PC-9 (cell line): ENCODE measurements at regions not wholly inside any gene's neighbourhood (a gene's known extent, or its start where the extent isn't known, plus 50 kb on each side); places are given as distances from the start of the nearest gene placed in this dataset.
"Not testable (repeated sequence)": the region's sequence is repeated elsewhere in the genome, so short reads cannot be mapped to it uniquely, and the experiment has no call there.

ENCODE experiments used
- BruUV-seq: library from RNA; stranded (reverse); fragments of 400-500 nt; replicated peaks from 2 replicates; lab custom pipeline; 2021; lab: Mats Ljungman, UMichigan
- CTCF ChIA-PET: fragments of 300-600 bp; sonication (Branson Sonifier 250); formaldehyde crosslinking; loops from one replicate; lab custom pipeline; 2022; ENCODE audit warnings: antibody characterized with exemption; lab: Charles Lee
- POLR2A ChIA-PET: fragments of 300-600 bp; sonication (Branson Sonifier 250); formaldehyde crosslinking; loops from one replicate; lab custom pipeline; 2022; ENCODE audit warnings: antibody characterized with exemption; ENCODE audit not compliant: unreplicated experiment; lab: Charles Lee
- DNase-seq, 2 experiments: peaks; one replicate each; pipeline versions ENCODE4 v3.0.0 to v3.0.0-alpha.2; 2015 to 2022; ENCODE audit warnings: mixed read lengths in 1 of 2
- H2AFZ ChIP-seq: fragments of 200-600 bp; sonication (generic); 2 replicates; pipeline ENCODE4 v1.8.1; 2017; ENCODE audit warnings: antibody characterized with exemption
- H3F3A ChIP-seq: fragments of 200-600 bp; sonication (generic); 2 replicates; pipeline ENCODE4 v1.8.1; 2017; ENCODE audit warnings: antibody characterized with exemption, mild to moderate bottlenecking, low read depth; ENCODE audit not compliant: insufficient read depth
- H3K27ac ChIP-seq: fragments of 200-600 bp; sonication (generic); 2 replicates; pipeline ENCODE4 v1.6.1; 2016; ENCODE audit warnings: mixed run types
- H3K27me3 ChIP-seq: fragments of 200-600 bp; sonication (generic); 2 replicates; pipeline ENCODE4 v1.6.1; 2016; ENCODE audit warnings: low read depth, mixed run types; ENCODE audit not compliant: insufficient read depth
- H3K36me3 ChIP-seq: fragments of 200-600 bp; sonication (generic); 2 replicates; pipeline ENCODE4 v1.6.1; 2016; ENCODE audit warnings: low read depth, mixed run types
- H3K4me1 ChIP-seq: fragments of 200-600 bp; sonication (generic); replicated peaks from 2 replicates; pipeline ENCODE4 v1.6.1; 2016; ENCODE audit warnings: mixed run types; ENCODE audit not compliant: insufficient read depth
- H3K4me2 ChIP-seq: fragments of 200-600 bp; sonication (generic); 2 replicates; pipeline ENCODE4 v1.6.1; 2017; ENCODE audit warnings: mixed run types
- H3K4me3 ChIP-seq: fragments of 200-600 bp; sonication (generic); 2 replicates; pipeline ENCODE4 v1.6.1; 2016; ENCODE audit warnings: mixed run types
- H3K79me2 ChIP-seq: fragments of 200-600 bp; sonication (generic); 2 replicates; pipeline ENCODE4 v1.6.1; 2017; ENCODE audit warnings: low read depth, mixed run types
- H3K9me2 ChIP-seq: fragments of 200-600 bp; sonication (generic); 2 replicates; pipeline ENCODE4 v1.8.1; 2017; ENCODE audit warnings: mild to moderate bottlenecking; ENCODE audit not compliant: insufficient read depth
- H3K9me3 ChIP-seq: fragments of 200-600 bp; sonication (generic); 2 replicates; pipeline ENCODE4 v1.8.1; 2016; ENCODE audit warnings: low read depth; ENCODE audit not compliant: insufficient read depth
- H4K20me1 ChIP-seq: fragments of 200-600 bp; sonication (generic); 2 replicates; pipeline ENCODE4 v1.8.1; 2017; ENCODE audit not compliant: insufficient read depth
- CTCF ChIP-seq: fragments of 200-600 bp; sonication (generic); conservative IDR thresholded peaks from 2 replicates; pipeline ENCODE4 v1.6.1; 2017; ENCODE audit warnings: mixed run types, antibody characterized with exemption, mild to moderate bottlenecking, moderate library complexity
- EZH2 ChIP-seq: fragments of 200-600 bp; sonication (generic); IDR thresholded peaks from 2 replicates; pipeline ENCODE4 v1.8.0; 2017; ENCODE audit warnings: antibody characterized with exemption, low read depth
- intact Hi-C: fragments of 100-400 bp; cut with micrococcal nuclease; formaldehyde crosslinking; loops from one replicate; pipeline ENCODE4 v1.10.0; 2022; ENCODE audit not compliant: unreplicated experiment

- intact Hi-C loops: no loop called here
- Histone ChIP-seq H2AFZ (no peak overlapping the region), H3K27ac (no peak overlapping the region), H3K27me3 (no peaks in the 10 kb centered on the region), H3K79me2 (no peaks in the 10 kb centered on the region), H3K4me3 (no peak overlapping the region), H3K4me2 (no peak overlapping the region), H3K9me3 (no peaks in the 10 kb centered on the region), H3K9me2 (no peaks in the 10 kb centered on the region; the same call in 1 of the 2 replicates), H3F3A (no peaks in the 10 kb centered on the region), H4K20me1 (no peaks in the 10 kb centered on the region), H3K36me3 (no peaks in the 10 kb centered on the region), H3K4me1 (no peaks in the 10 kb centered on the region)
- CTCF ChIA-PET: no interaction called here
- POLR2A ChIA-PET: no interaction called here
- TF ChIP-seq CTCF (no peak), EZH2 (no peak)
- no peak for DNase-seq
- BruUV-seq: no TSS peak
These were observed 1119.6 kb downstream of the ZPLD1 start for GRCh38 chr3:103554451-103554850.

DNA sequence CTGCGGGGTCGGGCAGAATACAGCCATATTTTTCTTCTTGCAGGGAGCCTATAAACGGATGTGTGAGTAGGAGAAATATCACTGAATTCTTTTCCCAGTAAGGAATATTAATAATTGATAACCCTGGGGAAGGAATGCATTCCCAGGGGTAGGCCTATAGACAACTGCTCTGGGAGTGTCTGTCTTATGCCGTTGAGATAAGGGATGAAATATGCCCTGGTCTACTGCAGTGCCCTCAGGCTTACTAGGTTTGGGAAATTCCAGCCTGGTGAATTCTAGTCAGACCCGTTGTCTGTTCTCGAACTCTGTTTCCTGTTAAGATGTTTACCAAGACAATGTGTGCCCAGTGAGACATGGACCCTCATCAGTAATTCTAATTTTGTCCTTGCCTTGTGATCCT is 1129.3 kb downstream of the ZPLD1 start:
- H3K79me2 ChIP-seq, H3K4me2 ChIP-seq, DNase-seq, H3K27me3 ChIP-seq, H3K36me3 ChIP-seq, H3K9me3 ChIP-seq, intact Hi-C loops, H3K27ac ChIP-seq, H4K20me1 ChIP-seq, H3K9me2 ChIP-seq, H3F3A ChIP-seq, CTCF ChIA-PET, H3K4me1 ChIP-seq, H3K4me3 ChIP-seq, BruUV-seq, POLR2A ChIA-PET, H2AFZ ChIP-seq: not testable (repeated sequence)

GRCh38 chr3:103585809-103586208 is 1151.0 kb downstream of the ZPLD1 start:
- Histone ChIP-seq H2AFZ (no peak overlapping the region), H3K4me2 (no peak overlapping the region), H3F3A (no peaks in the 10 kb centered on the region), H3K4me1 (no peaks in the 10 kb centered on the region), H3K27ac (no peak overlapping the region), H3K9me2 (no peaks in the 10 kb centered on the region), H3K36me3 (no peaks in the 10 kb centered on the region), H3K27me3 (no peaks in the 10 kb centered on the region), H3K9me3 (no peaks in the 10 kb centered on the region), H3K79me2 (no peaks in the 10 kb centered on the region), H3K4me3 (no peak overlapping the region), H4K20me1 (no peaks in the 10 kb centered on the region)
- ChIA-PET CTCF (no interaction called here), POLR2A (no interaction called here)
- no peak for DNase-seq
- TF ChIP-seq CTCF (no peak), EZH2 (no peak)
- intact Hi-C loops: no loop called here
- no TSS peak for BruUV-seq

GRCh38 chr3:103589770-103590169 is 1155.0 kb downstream of the ZPLD1 start:
- ChIA-PET CTCF (no interaction called here), POLR2A (no interaction called here)
- Histone ChIP-seq H4K20me1 (no peaks in the 10 kb centered on the region), H3F3A (no peaks in the 10 kb centered on the region), H3K36me3 (no peaks in the 10 kb centered on the region), H3K4me2 (no peak overlapping the region), H3K79me2 (no peaks in the 10 kb centered on the region), H3K27me3 (no peaks in the 10 kb centered on the region), H3K4me1 (no peaks in the 10 kb centered on the region), H2AFZ (no peak overlapping the region), H3K9me3 (no peaks in the 10 kb centered on the region), H3K9me2 (no peaks in the 10 kb centered on the region), H3K4me3 (no peak overlapping the region), H3K27ac (no peak overlapping the region)
- intact Hi-C loops: no loop called here
- no TSS peak for BruUV-seq
- TF ChIP-seq EZH2 (no peak), CTCF (no peak)
- no peak for DNase-seq
